ENCODE measurements at regions not wholly inside any gene's neighbourhood (a gene's known extent, or its start where the extent isn't known, plus 50 kb on each side); places are given as distances from the start of the nearest gene placed in this dataset.
A peak's percentile ranks its signal among the peaks of the same experiment; 100 is the strongest.
"Not testable (repeated sequence)": the region's sequence is repeated elsewhere in the genome, so short reads cannot be mapped to it uniquely, and the experiment has no call there.

DNA sequence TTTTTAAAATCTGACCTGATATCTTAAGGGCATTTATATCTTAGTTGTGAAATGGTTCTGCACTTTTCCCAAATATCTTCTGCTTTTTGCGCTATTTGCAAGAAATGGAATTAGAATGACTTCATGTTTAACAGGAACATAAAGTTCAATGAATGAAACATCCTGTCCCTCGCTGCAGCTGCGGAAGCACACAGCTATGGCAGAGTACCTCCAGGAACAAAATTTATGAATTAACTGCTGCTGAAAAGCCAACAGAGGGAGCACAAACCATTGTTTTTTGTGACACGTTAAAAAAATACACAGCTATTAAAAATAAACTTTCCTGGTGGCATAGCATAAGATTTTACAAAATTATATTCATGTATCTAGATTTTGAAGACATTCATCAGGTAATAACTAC, 404.4 kb upstream of the MDFIC2 start:
- H3K27me3 ChIP-seq (ENCODE audit: control insufficient read depth, insufficient read depth, low read length): no peaks in the 10 kb centered on the region
- no peak for DNase-seq (ENCODE audit: low read depth)
- peak; percentile 35 for TF ChIP-seq CTCF (IDR thresholded peaks at IDR 0.05; ENCODE audit: insufficient read depth, low read length, poor library complexity, severe bottlenecking)
- H3K36me3 ChIP-seq (ENCODE audit: control insufficient read depth, insufficient read depth, low read length): no peaks in the 10 kb centered on the region
- H3K4me3 ChIP-seq (ENCODE audit: low read depth, low read length): no peak overlapping the region

- Histone ChIP-seq H3K27me3 (ENCODE audit: control insufficient read depth, insufficient read depth, low read length) (no peaks in the 10 kb centered on the region), H3K36me3 (ENCODE audit: control insufficient read depth, insufficient read depth, low read length) (no peaks in the 10 kb centered on the region), H3K4me3 (ENCODE audit: low read depth, low read length) (no peak overlapping the region)
- DNase-seq (ENCODE audit: low read depth): no peak
- TF ChIP-seq CTCF (IDR thresholded peaks at IDR 0.05; ENCODE audit: insufficient read depth, low read length, poor library complexity, severe bottlenecking): no peak
These were observed 400.1 kb upstream of the MDFIC2 start for GRCh38 chr3:70712449-70713082.

DNA sequence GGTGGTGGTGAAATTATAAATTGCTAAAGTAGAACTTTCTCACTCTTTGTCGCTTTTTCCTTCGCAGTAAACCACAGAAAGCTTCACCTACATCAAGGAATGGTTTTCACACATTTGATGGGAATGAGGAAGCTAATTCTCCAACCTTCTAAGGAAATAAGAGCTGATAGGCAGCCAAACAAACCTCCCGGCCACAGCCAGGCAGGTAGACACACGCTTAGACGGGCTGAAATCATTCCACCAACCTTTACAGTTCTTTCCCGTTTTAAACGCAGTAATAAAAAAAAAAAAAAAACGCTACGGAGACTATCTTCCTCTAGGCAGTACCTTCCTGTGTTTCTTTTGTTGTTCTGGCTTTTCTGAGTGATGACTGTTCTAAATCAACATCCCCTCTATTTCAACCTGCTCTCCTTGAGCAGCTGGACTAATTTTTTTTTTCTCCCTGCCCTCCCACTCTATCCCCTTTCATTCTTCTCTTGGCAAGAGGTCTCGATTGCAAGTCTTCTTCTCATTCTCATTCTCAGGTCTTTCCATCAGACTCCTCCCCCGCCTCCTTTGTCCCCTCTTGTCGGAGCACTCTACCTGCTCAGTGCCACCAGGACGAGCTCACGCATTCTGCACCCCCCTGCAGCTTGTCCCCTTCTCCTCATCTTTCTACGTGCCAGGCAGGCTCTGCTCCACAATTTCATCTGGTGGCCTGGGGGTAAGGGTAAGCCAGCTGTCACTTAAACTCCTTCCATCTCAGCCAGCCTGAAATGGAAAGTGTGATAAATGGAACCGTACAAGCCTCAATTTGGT, 391.1 kb upstream of the MDFIC2 start:
- no peaks in the 10 kb centered on the region for H3K36me3 ChIP-seq (ENCODE audit: control insufficient read depth, insufficient read depth, low read length)
- no peaks in the 10 kb centered on the region for H3K27me3 ChIP-seq (ENCODE audit: control insufficient read depth, insufficient read depth, low read length)
- no peak overlapping the region for H3K4me3 ChIP-seq (ENCODE audit: low read depth, low read length)
- no peak for TF ChIP-seq CTCF (IDR thresholded peaks at IDR 0.05; ENCODE audit: insufficient read depth, low read length, poor library complexity, severe bottlenecking)
- no peak for DNase-seq (ENCODE audit: low read depth)

GRCh38 chr3:70702132-70702531, 389.7 kb upstream of the MDFIC2 start:
- H3K27me3 ChIP-seq (ENCODE audit: control insufficient read depth, insufficient read depth, low read length): no peaks in the 10 kb centered on the region
- H3K4me3 ChIP-seq (ENCODE audit: low read depth, low read length): no peak overlapping the region
- no peak for DNase-seq (ENCODE audit: low read depth)
- no peaks in the 10 kb centered on the region for H3K36me3 ChIP-seq (ENCODE audit: control insufficient read depth, insufficient read depth, low read length)
- no peak for TF ChIP-seq CTCF (IDR thresholded peaks at IDR 0.05; ENCODE audit: insufficient read depth, low read length, poor library complexity, severe bottlenecking)

DNA sequence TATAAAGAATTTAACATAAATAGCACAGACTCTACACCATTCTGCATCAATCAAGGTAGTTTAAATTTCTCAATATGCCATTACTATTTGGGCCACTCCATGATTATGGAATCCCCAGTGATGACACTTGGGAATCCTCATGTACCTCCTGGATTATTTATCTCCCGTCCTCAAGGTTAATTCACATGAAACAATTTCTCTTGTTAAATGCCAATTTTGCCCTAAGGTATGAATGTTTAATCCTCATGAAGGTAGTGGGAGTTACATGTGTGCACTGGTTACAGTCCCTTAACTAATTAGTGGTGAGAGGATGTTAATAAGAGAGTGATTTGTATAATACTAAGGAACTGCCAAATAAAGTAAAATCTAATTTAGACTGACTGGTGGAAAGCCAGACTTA, 372.3 kb upstream of the MDFIC2 start:
- H3K27me3 ChIP-seq (ENCODE audit: control insufficient read depth, insufficient read depth, low read length): no peaks in the 10 kb centered on the region
- no peak for DNase-seq (ENCODE audit: low read depth)
- TF ChIP-seq CTCF (IDR thresholded peaks at IDR 0.05; ENCODE audit: insufficient read depth, low read length, poor library complexity, severe bottlenecking): no peak
- no peak overlapping the region for H3K4me3 ChIP-seq (ENCODE audit: low read depth, low read length)
- no peaks in the 10 kb centered on the region for H3K36me3 ChIP-seq (ENCODE audit: control insufficient read depth, insufficient read depth, low read length)

DNA sequence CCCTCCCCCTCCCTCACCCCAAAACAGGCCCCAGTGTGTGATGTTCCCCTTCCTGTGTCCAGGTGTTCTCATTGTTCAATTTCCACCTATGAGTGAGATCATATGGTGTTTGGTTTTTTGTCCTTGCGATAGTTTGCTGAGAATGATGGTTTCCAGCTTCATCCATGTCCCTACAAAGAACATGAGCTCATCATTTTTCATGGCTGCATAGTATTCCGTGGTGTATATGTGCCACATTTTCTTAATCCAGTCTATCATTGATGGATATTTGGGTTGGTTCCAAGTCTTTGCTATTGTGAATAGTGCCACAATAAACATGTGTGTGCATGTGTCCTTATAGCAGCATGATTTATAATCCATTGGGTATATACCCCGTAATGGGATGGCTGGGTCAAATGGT, 363.4 kb upstream of the MDFIC2 start:
- H3K36me3 ChIP-seq (ENCODE audit: control insufficient read depth, insufficient read depth, low read length); H3K4me3 ChIP-seq (ENCODE audit: low read depth, low read length); DNase-seq (ENCODE audit: low read depth); H3K27me3 ChIP-seq (ENCODE audit: control insufficient read depth, insufficient read depth, low read length): not testable (repeated sequence)
